MM.1S (cell line): ENCODE measurements at regions not wholly inside any gene's neighbourhood (a gene's known extent, or its start where the extent isn't known, plus 50 kb on each side); places are given as distances from the start of the nearest gene placed in this dataset.

ENCODE experiments used
- DNase-seq: peaks from one replicate; pipeline ENCODE4 v3.0.0-alpha.2; 2015
- H2AFZ ChIP-seq: fragments of 300-600 bp; sonication (generic); 2 replicates; pipeline ENCODE4 v1.6.0; 2016; ENCODE audit warnings: antibody characterized with exemption, low read length
- H3F3A ChIP-seq: fragments of 300-600 bp; sonication (generic); 2 replicates; pipeline ENCODE4 v1.6.1; 2016; ENCODE audit warnings: mild to moderate bottlenecking, antibody characterized with exemption, low read length, moderate library complexity, mixed read lengths; ENCODE audit not compliant: insufficient read depth
- H3K27ac ChIP-seq: fragments of 300-600 bp; sonication (generic); 2 replicates; pipeline ENCODE4 v1.5.1; 2016; ENCODE audit warnings: mild to moderate bottlenecking, low read length
- H3K27me3 ChIP-seq: fragments of 300-600 bp; sonication (generic); replicated peaks from 2 replicates; pipeline ENCODE4 v1.6.0; 2016; ENCODE audit warnings: low read length; ENCODE audit not compliant: insufficient read depth
- H3K36me3 ChIP-seq: fragments of 300-600 bp; sonication (generic); replicated peaks from 2 replicates; pipeline ENCODE4 v1.6.1; 2016; ENCODE audit warnings: mild to moderate bottlenecking, low read length, mixed read lengths; ENCODE audit not compliant: insufficient read depth
- H3K4me1 ChIP-seq: fragments of 300-600 bp; sonication (generic); 2 replicates; pipeline ENCODE4 v1.6.1; 2016; ENCODE audit warnings: low read length, mixed read lengths
- H3K4me2 ChIP-seq: fragments of 300-600 bp; sonication (generic); 2 replicates; pipeline ENCODE4 v1.6.0; 2016; ENCODE audit warnings: low read depth, low read length
- H3K4me3 ChIP-seq: fragments of 300-600 bp; sonication (generic); 2 replicates; pipeline ENCODE4 v1.5.1; 2016; ENCODE audit warnings: low read length, mixed read lengths
- H3K79me2 ChIP-seq: fragments of 300-600 bp; sonication (generic); 2 replicates; pipeline ENCODE4 v1.6.1; 2016; ENCODE audit warnings: mixed run types, low read length, mixed read lengths
- H3K9ac ChIP-seq: fragments of 300-600 bp; sonication (generic); 2 replicates; pipeline ENCODE4 v1.6.1; 2016; ENCODE audit warnings: low read length, mixed read lengths
- H3K9me2 ChIP-seq: fragments of 300-600 bp; sonication (generic); replicated peaks from 2 replicates; pipeline ENCODE4 v1.6.1; 2016; ENCODE audit warnings: mild to moderate bottlenecking, low read length, mixed read lengths; ENCODE audit not compliant: insufficient read depth
- H3K9me3 ChIP-seq: fragments of 300-600 bp; sonication (generic); replicated peaks from 2 replicates; pipeline ENCODE4 v1.6.1; 2016; ENCODE audit warnings: mild to moderate bottlenecking, low read length, mixed read lengths; ENCODE audit not compliant: insufficient read depth
- H4K20me1 ChIP-seq: fragments of 300-600 bp; sonication (generic); 2 replicates; pipeline ENCODE4 v1.6.1; 2016; ENCODE audit warnings: mild to moderate bottlenecking, low read length, moderate library complexity, mixed read lengths; ENCODE audit not compliant: insufficient read depth
- EZH2 ChIP-seq: fragments of 300-600 bp; sonication (generic); optimal IDR thresholded peaks from 2 replicates; pipeline ENCODE3; 2017; ENCODE audit warnings: low read depth, mild to moderate bottlenecking, antibody characterized with exemption, low read length, mixed read lengths
- EZH2phosphoT487 ChIP-seq: fragments of 300-600 bp; sonication (generic); IDR thresholded peaks from 2 replicates; pipeline ENCODE4 v1.6.1; 2018; ENCODE audit warnings: antibody characterized with exemption, low read length
- TF ChIP-seq, protein P1 (sequence below): fragments of 300-600 bp; sonication (generic); IDR thresholded peaks from 2 replicates; pipeline ENCODE4 v1.5.1; 2016; ENCODE audit warnings: antibody characterized with exemption, low read length, mixed read lengths

DNA sequence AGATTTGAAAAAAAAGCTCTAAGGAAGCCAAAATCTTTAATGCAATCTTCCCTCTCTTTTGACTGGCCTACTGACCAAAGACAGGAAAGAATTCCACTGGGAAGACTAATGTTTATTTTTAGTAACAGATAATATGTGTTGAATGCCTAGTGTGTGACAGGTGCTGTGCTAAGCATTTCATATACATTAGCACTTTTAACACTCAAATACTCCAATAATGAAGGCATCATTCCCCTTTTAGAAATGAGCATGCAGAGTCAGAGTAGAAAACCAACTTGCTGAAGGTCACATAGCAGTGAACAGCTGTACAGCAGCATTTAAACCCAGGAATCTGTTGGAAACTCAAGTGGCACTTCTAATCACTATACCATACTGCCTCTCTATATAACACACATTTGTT, 170.6 kb downstream of the MINAR1 start:
- no peaks in the 10 kb centered on the region for H3K4me1 ChIP-seq
- H3K36me3 ChIP-seq, result no peaks in the 10 kb centered on the region
- no peaks in the 10 kb centered on the region for H3K27me3 ChIP-seq
- no peaks in the 10 kb centered on the region for H3K9me3 ChIP-seq
- no peak overlapping the region for H3K9ac ChIP-seq
- TF ChIP-seq EZH2 (no peak), EZH2phosphoT487 (no peak)
- TF ChIP-seq, protein P1, sequence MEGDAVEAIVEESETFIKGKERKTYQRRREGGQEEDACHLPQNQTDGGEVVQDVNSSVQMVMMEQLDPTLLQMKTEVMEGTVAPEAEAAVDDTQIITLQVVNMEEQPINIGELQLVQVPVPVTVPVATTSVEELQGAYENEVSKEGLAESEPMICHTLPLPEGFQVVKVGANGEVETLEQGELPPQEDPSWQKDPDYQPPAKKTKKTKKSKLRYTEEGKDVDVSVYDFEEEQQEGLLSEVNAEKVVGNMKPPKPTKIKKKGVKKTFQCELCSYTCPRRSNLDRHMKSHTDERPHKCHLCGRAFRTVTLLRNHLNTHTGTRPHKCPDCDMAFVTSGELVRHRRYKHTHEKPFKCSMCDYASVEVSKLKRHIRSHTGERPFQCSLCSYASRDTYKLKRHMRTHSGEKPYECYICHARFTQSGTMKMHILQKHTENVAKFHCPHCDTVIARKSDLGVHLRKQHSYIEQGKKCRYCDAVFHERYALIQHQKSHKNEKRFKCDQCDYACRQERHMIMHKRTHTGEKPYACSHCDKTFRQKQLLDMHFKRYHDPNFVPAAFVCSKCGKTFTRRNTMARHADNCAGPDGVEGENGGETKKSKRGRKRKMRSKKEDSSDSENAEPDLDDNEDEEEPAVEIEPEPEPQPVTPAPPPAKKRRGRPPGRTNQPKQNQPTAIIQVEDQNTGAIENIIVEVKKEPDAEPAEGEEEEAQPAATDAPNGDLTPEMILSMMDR, result no peak
- H3K4me2 ChIP-seq, result no peak overlapping the region
- no peak overlapping the region for H2AFZ ChIP-seq
- no peaks in the 10 kb centered on the region; the same call in 1 of the 2 replicates for H3K9me2 ChIP-seq
- H3K79me2 ChIP-seq, result no peaks in the 10 kb centered on the region
- H3F3A ChIP-seq, result no peaks in the 10 kb centered on the region
- H3K27ac ChIP-seq, result no peak overlapping the region
- H4K20me1 ChIP-seq, result no peaks in the 10 kb centered on the region
- DNase-seq, result no peak
- no peak overlapping the region for H3K4me3 ChIP-seq

DNA sequence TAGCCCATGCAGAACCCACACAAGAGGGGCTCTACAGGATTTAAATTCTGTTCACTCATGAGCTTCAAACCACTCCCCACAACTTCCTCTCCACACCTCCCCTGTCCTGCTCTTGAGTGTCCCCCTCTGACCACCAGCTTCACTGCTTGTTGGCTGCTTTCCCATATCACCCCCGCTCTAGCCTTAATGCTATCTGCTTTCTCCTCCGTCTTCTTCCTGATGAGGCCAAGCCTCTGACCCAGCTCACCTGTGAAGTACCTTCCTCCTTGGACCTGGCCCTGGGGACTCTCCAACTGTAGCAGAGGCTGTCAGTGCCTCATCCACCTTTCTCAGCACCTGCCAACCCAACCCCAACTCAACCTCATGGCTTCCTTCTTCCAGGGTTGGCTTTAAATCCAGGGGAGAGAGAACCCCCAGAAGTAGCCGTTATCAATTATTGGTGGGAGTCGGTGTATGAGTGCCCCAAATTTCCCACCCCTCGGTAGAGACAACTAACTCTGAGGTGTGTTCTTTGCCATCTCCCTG, 174.8 kb downstream of the MINAR1 start:
- H3K79me2 ChIP-seq, result no peaks in the 10 kb centered on the region
- no peak overlapping the region for H3K9ac ChIP-seq
- no peaks in the 10 kb centered on the region for H3K9me3 ChIP-seq
- no peak overlapping the region for H2AFZ ChIP-seq
- no peaks in the 10 kb centered on the region for H4K20me1 ChIP-seq
- H3K27me3 ChIP-seq, result no peaks in the 10 kb centered on the region
- H3K9me2 ChIP-seq, result no peaks in the 10 kb centered on the region; the same call in 1 of the 2 replicates
- H3K27ac ChIP-seq, result no peak overlapping the region
- no peaks in the 10 kb centered on the region for H3K4me1 ChIP-seq
- no peak overlapping the region for H3K4me2 ChIP-seq
- no peaks in the 10 kb centered on the region for H3F3A ChIP-seq
- H3K4me3 ChIP-seq, result no peak overlapping the region
- no peak for DNase-seq
- H3K36me3 ChIP-seq, result no peaks in the 10 kb centered on the region
- TF ChIP-seq, protein P1, result no peak
- TF ChIP-seq EZH2phosphoT487, result no peak
- no peak for TF ChIP-seq EZH2

DNA sequence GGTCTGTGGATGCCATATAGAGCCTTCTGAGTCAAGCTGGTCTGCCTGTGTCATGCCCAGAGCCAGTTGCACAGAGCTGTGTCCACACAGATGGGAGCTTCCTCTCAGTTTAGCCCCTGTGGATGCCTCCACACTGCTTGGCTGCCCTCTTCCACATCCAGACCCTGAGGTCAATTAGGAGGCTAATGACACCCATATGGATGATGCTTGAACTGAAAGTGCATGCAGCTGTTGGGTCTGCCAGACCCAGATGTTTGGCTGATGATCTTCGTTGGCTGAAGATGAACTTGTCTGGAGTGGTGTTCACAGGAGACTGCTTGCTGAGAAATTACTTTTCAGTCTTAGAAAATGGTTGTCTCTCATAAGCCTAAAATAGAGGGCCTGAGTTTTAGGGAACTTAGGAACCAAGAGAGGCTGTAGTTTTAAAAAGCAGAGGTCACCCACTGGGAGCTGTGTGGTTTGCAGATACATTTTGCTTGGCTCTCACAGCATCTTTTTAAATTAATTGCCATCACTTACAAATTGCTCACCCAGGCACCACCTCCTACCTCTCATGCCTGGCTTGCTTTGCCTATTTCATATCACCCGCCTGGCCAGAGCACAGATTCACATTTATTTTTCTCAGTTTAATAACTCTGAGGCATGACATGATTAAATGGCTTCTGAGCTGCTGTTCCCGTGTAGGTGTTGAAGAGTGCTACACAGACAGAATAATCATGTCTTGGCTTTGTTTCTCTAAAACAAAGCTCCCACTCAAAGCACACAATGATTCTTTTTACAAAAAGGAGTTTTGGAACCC, 176.1 kb downstream of the MINAR1 start:
- Histone ChIP-seq H3K9me2 (no peaks in the 10 kb centered on the region; the same call in 1 of the 2 replicates), H4K20me1 (no peaks in the 10 kb centered on the region), H3K27me3 (no peaks in the 10 kb centered on the region), H3K4me1 (no peaks in the 10 kb centered on the region), H3F3A (no peaks in the 10 kb centered on the region), H3K27ac (no peak overlapping the region), H3K4me2 (no peak overlapping the region), H3K4me3 (no peak overlapping the region), H3K36me3 (no peaks in the 10 kb centered on the region), H3K9me3 (no peaks in the 10 kb centered on the region), H3K9ac (no peak overlapping the region), H3K79me2 (no peaks in the 10 kb centered on the region), H2AFZ (no peak overlapping the region)
- TF ChIP-seq EZH2phosphoT487 (no peak), EZH2 (no peak)
- TF ChIP-seq, protein P1, result no peak
- DNase-seq, result no peak
